ENCODE measurements at regions not wholly inside any gene's neighbourhood (a gene's known extent, or its start where the extent isn't known, plus 50 kb on each side); places are given as distances from the start of the nearest gene placed in this dataset.
A peak's percentile ranks its signal among the peaks of the same experiment; 100 is the strongest.
"Not testable (repeated sequence)": the region's sequence is repeated elsewhere in the genome, so short reads cannot be mapped to it uniquely, and the experiment has no call there.

GRCh38 chr3:29152379-29152778, 128.5 kb upstream of the RBMS3 start:
- no peak for DNase-seq

- DNase-seq, result no peak
These were observed 127.1 kb upstream of the RBMS3 start for GRCh38 chr3:29153811-29154210.

GRCh38 chr3:29156086-29156715, 124.7 kb upstream of the RBMS3 start:
- no peak for DNase-seq

GRCh38 chr3:29164825-29165224, 116.0 kb upstream of the RBMS3 start:
- no peak for DNase-seq

GRCh38 chr3:29167180-29167579, 113.7 kb upstream of the RBMS3 start:
- DNase-seq, result no peak

- no peak for DNase-seq
These were observed 112.8 kb upstream of the RBMS3 start for GRCh38 chr3:29168081-29168480.

- no peak for DNase-seq
These were observed 112.2 kb upstream of the RBMS3 start for GRCh38 chr3:29168696-29169095.

GRCh38 chr3:29169451-29169850, 111.4 kb upstream of the RBMS3 start:
- no peak for DNase-seq

GRCh38 chr3:29171043-29171990, 109.6 kb upstream of the RBMS3 start:
- DNase-seq, result no peak

- DNase-seq, result no peak
These were observed 104.4 kb upstream of the RBMS3 start for GRCh38 chr3:29176501-29176900.

- DNase-seq, result no peak
These were observed 101.8 kb upstream of the RBMS3 start for GRCh38 chr3:29178809-29179793.

- DNase-seq, result no peak
These were observed 99.6 kb upstream of the RBMS3 start for GRCh38 chr3:29181149-29181780.

GRCh38 chr3:29181872-29182271, 99.0 kb upstream of the RBMS3 start:
- DNase-seq, result no peak

GRCh38 chr3:29182828-29183227, 98.0 kb upstream of the RBMS3 start:
- DNase-seq, result not testable (repeated sequence)

- DNase-seq, result peak; percentile 17
These were observed 97.4 kb upstream of the RBMS3 start for GRCh38 chr3:29183346-29184087.

GRCh38 chr3:29185706-29186105, 95.2 kb upstream of the RBMS3 start:
- DNase-seq, result no peak

GRCh38 chr3:29186131-29186599, 94.7 kb upstream of the RBMS3 start:
- DNase-seq, result no peak

GRCh38 chr3:29186982-29187725, 93.7 kb upstream of the RBMS3 start:
- DNase-seq, result no peak

GRCh38 chr3:29189328-29189727, 91.5 kb upstream of the RBMS3 start:
- DNase-seq, result no peak

- no peak for DNase-seq
These were observed 86.7 kb upstream of the RBMS3 start for GRCh38 chr3:29194139-29194538.

GRCh38 chr3:29195056-29195455, 85.8 kb upstream of the RBMS3 start:
- no peak for DNase-seq

Data from activated naive CD4-positive, alpha-beta T cell treated with anti-CD3 and anti-CD28 coated beads, Interleukin-2, amount 50 U/mL, for 16 hours (primary cell).